ENCODE measurements at regions not wholly inside any gene's neighbourhood (a gene's known extent, or its start where the extent isn't known, plus 50 kb on each side); places are given as distances from the start of the nearest gene placed in this dataset.

- TF ChIP-seq AKAP8 (CRISPR knock-in tag; IDR thresholded peaks at IDR 0.05) (no peak), ZBTB40 (IDR thresholded peaks at IDR 0.05) (no peak), ZBTB40 (CRISPR knock-in tag; IDR thresholded peaks at IDR 0.05) (no peak)
These were observed 363.2 kb downstream of the REEP3 start (continued) for GRCh38 chr10:63884426-63884825.

GRCh38 chr10:63885156-63885555 lies 364.0 kb downstream of the REEP3 start:
- no peak for FAIRE-seq
- CTCF ChIA-PET (ENCODE audit: low intra/inter-chr PET ratio, low total read pairs) = no interaction called here
- ATAC-seq = no peak
- TF ChIP-seq ZBTB4 (CRISPR knock-in tag; IDR thresholded peaks at IDR 0.05; ENCODE audit: borderline replicate concordance) (no peak), ZNF343 (CRISPR knock-in tag; IDR thresholded peaks at IDR 0.05) (no peak), ZNF674 (CRISPR knock-in tag; IDR thresholded peaks at IDR 0.05; ENCODE audit: low read depth) (no peak), ADNP (CRISPR knock-in tag; IDR thresholded peaks at IDR 0.05) (no peak), ZNF781 (CRISPR knock-in tag; IDR thresholded peaks at IDR 0.05; ENCODE audit: borderline replicate concordance, not compliant biosample characterization) (no peak), AHR (CRISPR knock-in tag; IDR thresholded peaks at IDR 0.05) (no peak), KLF11 (CRISPR knock-in tag; IDR thresholded peaks at IDR 0.05) (no peak), ZNF230 (CRISPR knock-in tag; IDR thresholded peaks at IDR 0.05) (no peak), SP2 (CRISPR knock-in tag; IDR thresholded peaks at IDR 0.05) (no peak)

More at GRCh38 chr10:63885156-63885555, 364.0 kb downstream of the REEP3 start:
- Histone ChIP-seq H3K27me3 (ENCODE audit: control insufficient read depth in 1 of 2, insufficient read depth in 2 of 2, low read length in 2 of 2) (peaks cover under 1 to 2% of the 10 kb centered on the region in 2 experiments; a peak in 2 of 5 replicates), H3K4me3 (replicated peaks in 1 of 3; ENCODE audit: insufficient read depth in 1 of 3, low read depth in 2 of 3, low read length in 3 of 3) (no peak overlapping the region), H2AFZ (ENCODE audit: low read length) (no peak overlapping the region), H3K36me3 (replicated peaks in 1 of 2; ENCODE audit: control insufficient read depth in 1 of 2, insufficient read depth in 2 of 2, low read length in 2 of 2) (no peaks in the 10 kb centered on the region), H3K4me2 (ENCODE audit: low read depth, low read length) (no peak overlapping the region), H3K4me1 (ENCODE audit: insufficient read depth, low read length) (peaks cover 5% of the 10 kb centered on the region; the same call in 1 of the 2 replicates), H3K27ac (ENCODE audit: extremely low read length, insufficient read depth, low read length) (no peak overlapping the region), H4K20me1 (ENCODE audit: insufficient read depth, low read length) (no peaks in the 10 kb centered on the region), H3K9me3 (ENCODE audit: low read length) (peaks cover 5% of the 10 kb centered on the region; the same call in 1 of the 2 replicates), H3K79me2 (ENCODE audit: insufficient read depth, low read length) (no peaks in the 10 kb centered on the region), H3K9ac (ENCODE audit: insufficient read depth, low read depth, low read length) (no peak overlapping the region)
- DNase-seq (ENCODE audit: low spot score) = no peak
- intact Hi-C loops (cut with micrococcal nuclease; ENCODE audit: unreplicated experiment) = no loop called here
- POLR2A ChIA-PET = no interaction called here
- no TSS peak for BruUV-seq (replicated peaks)
- in situ Hi-C loops (cut with HindIII; ENCODE audit: extremely low pct_ligation_motif_present, low pct_unique_long_range_greater_than_20kb) = no loop called here

Data from HepG2 (cell line).